LNCaP clone FGC (cell line): ENCODE measurements at regions not wholly inside any gene's neighbourhood (a gene's known extent, or its start where the extent isn't known, plus 50 kb on each side); places are given as distances from the start of the nearest gene placed in this dataset.

ENCODE experiments used
- DNase-seq: peaks from one replicate; pipeline ENCODE4 v3.0.0-alpha.2; 2011; ENCODE audit warnings: low read depth
- H3K4me3 ChIP-seq: 2 replicates; pipeline ENCODE4 v1.5.1; 2011; ENCODE audit warnings: mild to moderate bottlenecking, low read depth, low read length, control low read depth
- TF ChIP-seq, protein P1 (sequence below): IDR thresholded peaks from 2 replicates; pipeline ENCODE4 v1.5.1; 2012; ENCODE audit warnings: mild to moderate bottlenecking; ENCODE audit not compliant: control insufficient read depth, insufficient read depth; ENCODE audit errors: extremely low read depth

DNA sequence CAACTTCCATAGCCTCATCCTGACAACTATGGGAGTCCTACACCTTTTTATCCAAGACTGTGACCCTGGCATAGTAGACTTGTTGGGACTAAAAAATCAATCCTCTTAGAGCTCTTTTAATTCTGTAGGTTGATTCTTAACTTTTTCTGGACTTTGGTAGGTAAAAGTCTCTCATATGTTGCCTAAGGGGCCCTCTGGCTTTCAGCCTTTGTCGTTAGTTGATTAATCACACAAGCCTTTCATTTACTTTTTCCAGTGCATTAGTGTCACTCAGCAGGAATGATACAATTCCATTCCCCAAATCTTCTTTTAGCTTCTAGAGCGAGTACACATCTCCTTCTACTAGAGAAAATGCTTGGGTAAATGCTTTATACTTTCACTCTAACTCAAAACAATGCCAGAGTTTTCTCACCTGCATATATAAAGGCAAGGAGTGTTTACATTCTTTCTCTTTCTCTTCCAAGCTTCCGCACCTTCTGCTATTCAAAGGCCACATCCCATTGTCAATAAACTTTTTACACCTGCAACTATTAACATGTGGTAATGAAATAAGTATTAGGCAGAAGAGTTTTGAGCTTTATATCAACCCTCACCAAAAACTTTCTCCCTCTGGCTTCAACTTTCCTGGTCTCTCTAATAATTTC, 516.6 kb downstream of the FAM181B start:
- H3K4me3 ChIP-seq, result no peak overlapping the region
- TF ChIP-seq, protein P1, sequence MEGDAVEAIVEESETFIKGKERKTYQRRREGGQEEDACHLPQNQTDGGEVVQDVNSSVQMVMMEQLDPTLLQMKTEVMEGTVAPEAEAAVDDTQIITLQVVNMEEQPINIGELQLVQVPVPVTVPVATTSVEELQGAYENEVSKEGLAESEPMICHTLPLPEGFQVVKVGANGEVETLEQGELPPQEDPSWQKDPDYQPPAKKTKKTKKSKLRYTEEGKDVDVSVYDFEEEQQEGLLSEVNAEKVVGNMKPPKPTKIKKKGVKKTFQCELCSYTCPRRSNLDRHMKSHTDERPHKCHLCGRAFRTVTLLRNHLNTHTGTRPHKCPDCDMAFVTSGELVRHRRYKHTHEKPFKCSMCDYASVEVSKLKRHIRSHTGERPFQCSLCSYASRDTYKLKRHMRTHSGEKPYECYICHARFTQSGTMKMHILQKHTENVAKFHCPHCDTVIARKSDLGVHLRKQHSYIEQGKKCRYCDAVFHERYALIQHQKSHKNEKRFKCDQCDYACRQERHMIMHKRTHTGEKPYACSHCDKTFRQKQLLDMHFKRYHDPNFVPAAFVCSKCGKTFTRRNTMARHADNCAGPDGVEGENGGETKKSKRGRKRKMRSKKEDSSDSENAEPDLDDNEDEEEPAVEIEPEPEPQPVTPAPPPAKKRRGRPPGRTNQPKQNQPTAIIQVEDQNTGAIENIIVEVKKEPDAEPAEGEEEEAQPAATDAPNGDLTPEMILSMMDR, result no peak
- no peak for DNase-seq

DNA sequence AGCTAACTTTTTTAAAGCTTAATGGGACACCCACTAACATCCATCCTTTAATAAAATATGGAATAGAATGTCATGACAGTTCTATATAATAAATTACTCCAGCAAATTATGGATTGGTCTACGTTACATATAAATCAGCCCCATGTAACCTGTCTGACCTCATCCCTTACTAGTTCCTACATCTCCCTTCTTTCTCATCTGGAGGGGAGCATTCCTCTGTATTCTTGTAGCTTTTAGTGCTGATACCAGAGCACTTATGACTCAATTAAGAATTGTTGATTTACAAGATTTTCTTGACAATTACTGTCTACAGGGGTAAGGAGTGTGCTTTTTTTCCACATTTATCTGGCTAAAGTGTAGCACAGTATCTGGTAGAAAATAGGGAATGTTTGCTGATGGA, 523.7 kb downstream of the FAM181B start:
- TF ChIP-seq, protein P1, result no peak
- H3K4me3 ChIP-seq, result no peak overlapping the region
- no peak for DNase-seq

DNA sequence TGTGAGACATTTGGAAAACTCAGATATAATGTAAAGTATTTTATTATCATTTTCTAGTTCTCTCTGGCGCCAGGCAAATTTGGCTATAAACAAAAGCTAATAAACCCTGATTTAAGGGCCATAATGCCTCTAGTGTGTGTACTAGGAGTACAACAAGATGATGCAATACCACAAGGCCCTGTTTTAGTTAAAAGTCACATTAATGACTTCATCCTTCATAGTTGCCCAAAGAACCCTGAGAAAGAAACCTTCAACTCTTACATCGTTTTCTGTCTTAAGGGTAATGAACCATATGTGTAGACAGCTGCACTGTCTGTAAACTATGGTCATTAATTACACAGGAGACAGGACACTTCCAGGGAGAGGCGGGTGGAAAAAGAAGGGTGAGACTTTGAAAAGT, 538.4 kb downstream of the FAM181B start:
- TF ChIP-seq, protein P1, result no peak
- DNase-seq, result no peak
- H3K4me3 ChIP-seq, result no peak overlapping the region

DNA sequence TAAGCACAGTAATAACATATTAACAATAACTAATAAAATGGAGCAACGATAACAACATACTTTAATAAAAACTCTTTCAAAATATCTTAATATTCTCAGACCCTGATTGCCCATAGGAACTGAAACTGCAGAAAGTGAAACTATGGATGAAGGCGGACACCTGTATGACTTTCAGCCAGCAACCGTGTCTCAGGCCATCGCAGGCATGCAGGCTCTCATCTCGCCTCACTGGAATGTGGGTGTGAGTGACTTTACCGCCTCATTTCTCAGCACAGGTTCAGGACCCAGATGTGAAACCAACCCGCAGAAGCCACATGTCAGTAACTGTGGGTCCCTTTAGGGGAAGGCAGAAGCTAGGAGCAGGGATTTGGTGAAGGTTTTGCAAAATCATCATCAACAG, 539.1 kb downstream of the FAM181B start:
- TF ChIP-seq, protein P1, result no peak
- no peak for DNase-seq
- H3K4me3 ChIP-seq, result no peak overlapping the region

DNA sequence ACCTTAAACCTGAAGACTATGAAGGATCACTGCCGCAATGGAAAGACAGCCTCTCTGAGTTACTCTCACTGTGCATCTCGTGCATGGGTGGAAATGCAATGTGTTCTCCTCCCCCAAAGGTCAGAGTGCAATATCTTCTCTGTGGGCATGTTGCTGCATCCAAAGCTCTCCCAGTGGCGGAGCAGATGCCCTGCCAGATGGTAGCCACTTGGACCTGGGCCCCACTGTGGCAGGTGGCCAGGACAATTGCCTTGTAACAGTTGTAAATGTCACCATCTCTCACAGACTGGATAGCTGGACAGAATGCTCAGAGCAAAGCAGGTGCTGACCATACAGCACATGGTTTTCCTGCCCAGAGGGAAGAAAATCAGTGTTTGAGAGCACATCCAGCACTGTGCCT, 542.0 kb downstream of the FAM181B start:
- TF ChIP-seq, protein P1, result no peak
- no peak overlapping the region for H3K4me3 ChIP-seq
- no peak for DNase-seq

DNA sequence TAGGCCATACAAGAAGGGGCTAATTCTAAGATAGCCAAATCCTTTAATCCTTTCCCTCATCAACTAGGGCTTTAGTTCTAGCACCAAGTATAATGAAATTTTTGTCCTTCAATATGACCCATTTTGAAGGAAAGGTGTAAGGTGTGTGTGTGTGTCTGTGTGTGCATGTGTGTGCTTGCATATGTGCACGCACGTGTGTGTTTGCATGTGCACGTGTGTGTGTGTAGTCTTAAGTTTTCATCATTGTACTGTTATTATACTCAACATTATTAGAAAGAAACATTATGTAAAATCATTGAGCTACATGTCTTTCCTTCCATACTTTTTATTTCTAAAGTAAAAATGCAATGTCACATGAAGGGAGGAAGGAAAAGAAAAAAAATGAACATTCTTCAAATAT, 547.7 kb downstream of the FAM181B start:
- no peak for DNase-seq
- H3K4me3 ChIP-seq, result no peak overlapping the region
- TF ChIP-seq, protein P1, result no peak

DNA sequence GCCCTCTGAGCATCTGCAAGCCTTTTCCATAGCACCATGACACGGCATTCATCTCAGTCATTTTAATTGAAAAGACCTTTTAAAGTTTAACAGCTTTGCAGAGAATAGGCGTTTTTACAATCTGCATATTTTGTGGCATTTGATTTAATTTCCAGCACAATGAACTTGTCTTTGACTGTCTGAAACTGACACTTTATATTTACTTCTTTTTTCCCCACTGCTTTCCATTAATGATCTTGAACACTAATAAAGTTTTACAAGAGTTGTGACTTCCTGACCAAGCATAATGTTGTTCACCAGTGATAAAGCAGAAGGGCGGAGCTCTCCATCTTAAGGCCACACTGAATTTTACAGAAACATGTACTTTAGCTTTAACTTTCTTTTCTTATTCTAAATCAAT, 548.7 kb downstream of the FAM181B start:
- TF ChIP-seq, protein P1, result no peak
- no peak for DNase-seq
- H3K4me3 ChIP-seq, result no peak overlapping the region
